ENCODE measurements at regions not wholly inside any gene's neighbourhood (a gene's known extent, or its start where the extent isn't known, plus 50 kb on each side); places are given as distances from the start of the nearest gene placed in this dataset.

- Histone ChIP-seq H3K9me3 (ENCODE audit: control insufficient read depth, low read length) (no peaks in the 10 kb centered on the region), H3K4me3 (ENCODE audit: low read length) (no peak overlapping the region), H3K9ac (ENCODE audit: low read length) (no peak overlapping the region), H3K36me3 (ENCODE audit: control insufficient read depth, insufficient read depth, low read length) (no peaks in the 10 kb centered on the region), H3K27me3 (ENCODE audit: control insufficient read depth, insufficient read depth, low read length) (no peaks in the 10 kb centered on the region), H3K4me1 (ENCODE audit: control insufficient read depth, insufficient read depth, low read length) (no peaks in the 10 kb centered on the region)
These were observed 69.2 kb upstream of the OR9G4 start for GRCh38 chr11:56817661-56818060.

DNA sequence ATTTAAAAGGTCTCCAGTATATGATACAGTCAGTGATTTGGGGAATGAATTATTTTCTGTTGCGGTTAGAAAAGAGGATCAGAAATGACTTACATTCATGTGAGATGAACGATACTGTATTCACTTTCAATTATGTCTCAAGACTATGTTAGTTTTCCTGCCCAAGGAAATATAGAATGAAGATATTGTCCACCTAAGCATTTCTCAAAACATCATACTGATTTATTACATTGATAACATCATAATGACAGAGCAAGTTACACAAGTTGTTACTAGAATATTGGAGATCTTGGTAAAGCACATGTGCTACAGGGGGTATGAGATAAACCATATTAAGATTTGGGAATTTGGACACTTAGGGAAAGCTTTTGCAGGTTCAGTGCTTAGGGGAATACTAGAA, 67.8 kb upstream of the OR9G4 start:
- Histone ChIP-seq H3K9me3 (ENCODE audit: control insufficient read depth, low read length) (no peaks in the 10 kb centered on the region), H3K36me3 (ENCODE audit: control insufficient read depth, insufficient read depth, low read length) (no peaks in the 10 kb centered on the region), H3K4me3 (ENCODE audit: low read length) (no peak overlapping the region), H3K9ac (ENCODE audit: low read length) (no peak overlapping the region), H3K4me1 (ENCODE audit: control insufficient read depth, insufficient read depth, low read length) (no peaks in the 10 kb centered on the region), H3K27me3 (ENCODE audit: control insufficient read depth, insufficient read depth, low read length) (no peaks in the 10 kb centered on the region)

GRCh38 chr11:56808326-56808725, 59.8 kb upstream of the OR9G4 start:
- no peaks in the 10 kb centered on the region for H3K4me1 ChIP-seq (ENCODE audit: control insufficient read depth, insufficient read depth, low read length)
- H3K9ac ChIP-seq (ENCODE audit: low read length) = no peak overlapping the region
- H3K36me3 ChIP-seq (ENCODE audit: control insufficient read depth, insufficient read depth, low read length) = no peaks in the 10 kb centered on the region
- no peaks in the 10 kb centered on the region for H3K27me3 ChIP-seq (ENCODE audit: control insufficient read depth, insufficient read depth, low read length)
- H3K9me3 ChIP-seq (ENCODE audit: control insufficient read depth, low read length) = no peaks in the 10 kb centered on the region
- no peak overlapping the region for H3K4me3 ChIP-seq (ENCODE audit: low read length)

DNA sequence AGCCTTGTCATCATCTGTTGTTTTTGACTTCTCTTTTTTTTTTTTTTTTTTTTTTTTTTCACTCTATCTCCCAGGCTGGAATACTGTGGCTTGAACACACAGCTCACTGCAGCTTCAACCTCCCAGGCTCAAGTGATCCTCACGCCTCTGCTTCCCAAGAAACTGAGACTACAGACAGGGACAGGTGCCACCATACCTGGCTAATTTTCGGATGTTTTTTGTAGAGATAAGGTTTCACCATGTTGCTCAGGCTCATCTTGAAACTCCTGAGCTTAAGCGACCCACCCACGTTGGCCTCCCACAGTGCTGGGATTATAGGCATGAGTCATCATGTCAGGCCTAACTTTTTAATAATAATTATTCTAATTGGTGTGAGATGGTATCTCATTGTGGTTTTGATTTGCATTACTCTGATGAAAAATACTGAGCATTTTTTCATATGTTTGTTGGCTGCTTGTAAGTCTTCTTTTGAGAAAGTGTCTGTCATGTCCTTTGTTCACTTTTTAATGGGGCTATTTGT, 51.3 kb upstream of the OR9G4 start:
- Histone ChIP-seq H3K27me3 (ENCODE audit: control insufficient read depth, insufficient read depth, low read length) (no peaks in the 10 kb centered on the region), H3K9ac (ENCODE audit: low read length) (no peak overlapping the region), H3K36me3 (ENCODE audit: control insufficient read depth, insufficient read depth, low read length) (no peaks in the 10 kb centered on the region), H3K9me3 (ENCODE audit: control insufficient read depth, low read length) (no peaks in the 10 kb centered on the region), H3K4me3 (ENCODE audit: low read length) (no peak overlapping the region), H3K4me1 (ENCODE audit: control insufficient read depth, insufficient read depth, low read length) (no peaks in the 10 kb centered on the region)

Data from mucosa of stomach (tissue), 1 donor.